SU-DHL-6 (cell line): ENCODE measurements at regions not wholly inside any gene's neighbourhood (a gene's known extent, or its start where the extent isn't known, plus 50 kb on each side); places are given as distances from the start of the nearest gene placed in this dataset.

Experiments
- H2AFZ ChIP-seq: fragments of 200-600 bp; sonication (generic); 2 replicates; pipeline ENCODE4 v1.6.1; 2014; ENCODE audit warnings: low read depth, mild to moderate bottlenecking, moderate library complexity, mixed read lengths, antibody characterized with exemption, low read length; ENCODE audit not compliant: severe bottlenecking
- H3F3A ChIP-seq: fragments of 200-600 bp; shearing (Covaris generic); 2 replicates; pipeline ENCODE4 v1.6.0; 2016; ENCODE audit warnings: antibody characterized with exemption, mild to moderate bottlenecking; ENCODE audit not compliant: insufficient read depth
- H3K27ac ChIP-seq: fragments of 200-600 bp; sonication (generic); 2 replicates; pipeline ENCODE4 v1.5.1; 2016; ENCODE audit warnings: low read depth, mild to moderate bottlenecking, low read length, moderate library complexity, mixed read lengths
- H3K27me3 ChIP-seq: fragments of 200-600 bp; sonication (generic), shearing (Covaris generic); 2 replicates; pipeline ENCODE4 v1.6.0; 2014; ENCODE audit warnings: mild to moderate bottlenecking, low read length
- H3K36me3 ChIP-seq: fragments of 200-600 bp; sonication (generic); 2 replicates; pipeline ENCODE4 v1.6.1; 2014; ENCODE audit warnings: mild to moderate bottlenecking, low read length, mixed read lengths
- H3K4me2 ChIP-seq: fragments of 300-600, 200-600 bp; shearing (Covaris generic), sonication (generic); 2 replicates; pipeline ENCODE4 v1.6.0; 2014; ENCODE audit warnings: low read length, low read depth, mild to moderate bottlenecking; ENCODE audit not compliant: poor library complexity, severe bottlenecking
- H3K4me3 ChIP-seq: fragments of 200-600 bp; sonication (generic); 2 replicates; pipeline ENCODE4 v1.5.1; 2014; ENCODE audit warnings: antibody characterized with exemption, low read length, mild to moderate bottlenecking, mixed read lengths; ENCODE audit not compliant: insufficient read depth, poor library complexity, severe bottlenecking
- H3K79me2 ChIP-seq: fragments of 200-600 bp; sonication (generic); 2 replicates; pipeline ENCODE4 v1.6.1; 2014; ENCODE audit warnings: mild to moderate bottlenecking, low read length, moderate library complexity; ENCODE audit not compliant: insufficient read depth
- H3K9ac ChIP-seq: fragments of 200-600 bp; sonication (generic); 2 replicates; pipeline ENCODE4 v1.7.0; 2014; ENCODE audit warnings: mild to moderate bottlenecking, low read length
- H3K9me2 ChIP-seq: fragments of 200-600 bp; sonication (generic); replicated peaks from 2 replicates; pipeline ENCODE4 v1.6.1; 2014; ENCODE audit warnings: low read length; ENCODE audit not compliant: insufficient read depth
- H3K9me3 ChIP-seq: fragments of 200-600 bp; sonication (generic); 2 replicates; pipeline ENCODE4 v1.6.1; 2014; ENCODE audit warnings: low read length, mixed read lengths; ENCODE audit not compliant: insufficient read depth
- H4K20me1 ChIP-seq: fragments of 200-600 bp; sonication (generic); 2 replicates; pipeline ENCODE4 v1.6.1; 2014; ENCODE audit warnings: low read depth, mild to moderate bottlenecking, antibody characterized with exemption, low read length, moderate library complexity, mixed read lengths
- CTCF ChIP-seq: fragments of 200-600 bp; sonication (generic); IDR thresholded peaks from one replicate; pipeline ENCODE4 v1.5.1; 2017; ENCODE audit warnings: antibody characterized with exemption, mild to moderate bottlenecking, low read length, moderate library complexity; ENCODE audit not compliant: insufficient read depth, poor library complexity, severe bottlenecking
- EZH2phosphoT487 ChIP-seq: fragments of 200-600 bp; sonication (generic), shearing (Covaris generic); conservative IDR thresholded peaks from 2 replicates; pipeline ENCODE4 v1.6.1; 2018; ENCODE audit warnings: mild to moderate bottlenecking, antibody characterized with exemption, low read length, moderate library complexity, mixed read lengths

DNA sequence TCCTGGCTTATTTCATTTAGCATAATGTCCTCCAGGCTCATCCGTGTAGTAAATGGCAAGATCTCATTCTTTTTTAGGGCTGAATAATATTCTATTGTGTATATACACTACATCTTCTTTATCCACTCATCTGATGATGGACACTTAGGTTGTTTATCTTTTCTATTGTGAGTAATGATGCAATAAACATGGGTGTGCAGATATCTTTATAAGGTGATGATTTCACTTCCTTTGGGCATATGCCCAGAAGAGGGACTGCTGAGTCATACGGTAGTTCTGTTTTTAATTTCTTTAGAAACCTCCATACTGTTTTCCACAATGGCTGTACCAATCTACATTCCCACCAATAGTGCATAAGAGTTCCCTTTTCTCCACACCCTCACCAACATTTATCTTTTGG lies 317.6 kb upstream of the CNKSR2 start:
- Histone ChIP-seq H3K79me2 (no peaks in the 10 kb centered on the region), H3K4me2 (no peak overlapping the region), H3K9me3 (no peaks in the 10 kb centered on the region), H3K4me3 (no peak overlapping the region), H3F3A (no peaks in the 10 kb centered on the region), H3K36me3 (no peaks in the 10 kb centered on the region), H2AFZ (no peak overlapping the region), H3K27me3 (no peaks in the 10 kb centered on the region), H3K9ac (no peak overlapping the region), H3K27ac (no peak overlapping the region), H4K20me1 (no peaks in the 10 kb centered on the region), H3K9me2 (no peaks in the 10 kb centered on the region)
- TF ChIP-seq EZH2phosphoT487: no peak

GRCh38 chrX:21047034-21047455 lies 327.2 kb upstream of the CNKSR2 start:
- Histone ChIP-seq H3K27ac (no peak overlapping the region), H3K9ac (no peak overlapping the region)

DNA sequence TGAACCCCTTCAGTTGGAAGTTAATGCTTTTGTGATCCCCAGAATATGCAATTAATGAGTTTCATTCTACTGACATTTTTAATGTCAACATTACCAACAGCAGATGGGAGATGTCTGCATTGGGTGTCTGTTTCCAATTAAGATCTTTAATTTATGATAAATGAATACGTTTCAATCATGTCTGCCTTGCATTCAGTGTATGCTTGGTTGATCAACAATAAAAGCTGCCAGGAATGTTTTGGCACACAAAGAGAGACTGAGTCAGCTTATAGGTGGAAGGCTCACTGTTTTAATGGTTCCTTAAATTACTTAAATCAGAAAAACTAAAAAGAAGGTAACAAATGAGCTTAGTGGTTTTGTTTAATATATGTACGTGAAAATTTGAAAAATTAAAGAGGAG lies 359.9 kb upstream of the CNKSR2 start:
- Histone ChIP-seq H3K4me2 (no peak overlapping the region), H3F3A (no peaks in the 10 kb centered on the region), H3K27ac (no peak overlapping the region), H3K4me3 (no peak overlapping the region), H2AFZ (no peak overlapping the region), H4K20me1 (no peaks in the 10 kb centered on the region), H3K79me2 (no peaks in the 10 kb centered on the region), H3K9me2 (no peaks in the 10 kb centered on the region), H3K27me3 (no peaks in the 10 kb centered on the region), H3K9me3 (no peaks in the 10 kb centered on the region), H3K9ac (no peak overlapping the region), H3K36me3 (no peaks in the 10 kb centered on the region)
- TF ChIP-seq CTCF: no peak
- TF ChIP-seq EZH2phosphoT487: no peak

More at GRCh38 chrX:21047034-21047455, 327.2 kb upstream of the CNKSR2 start:
- Histone ChIP-seq H3K36me3 (no peaks in the 10 kb centered on the region), H4K20me1 (no peaks in the 10 kb centered on the region), H3K9me3 (no peaks in the 10 kb centered on the region), H3F3A (no peaks in the 10 kb centered on the region), H3K4me3 (no peak overlapping the region), H2AFZ (no peak overlapping the region), H3K27me3 (no peaks in the 10 kb centered on the region), H3K4me2 (no peak overlapping the region), H3K9me2 (no peaks in the 10 kb centered on the region), H3K79me2 (no peaks in the 10 kb centered on the region)
- no peak for TF ChIP-seq EZH2phosphoT487
- no peak for TF ChIP-seq CTCF

GRCh38 chrX:21004835-21005234 lies 369.4 kb upstream of the CNKSR2 start:
- H3K9me2 ChIP-seq: no peaks in the 10 kb centered on the region
- no peak overlapping the region for H3K9ac ChIP-seq
- H3K9me3 ChIP-seq: no peaks in the 10 kb centered on the region
- no peaks in the 10 kb centered on the region for H4K20me1 ChIP-seq
- no peak overlapping the region for H3K4me2 ChIP-seq
- H3F3A ChIP-seq: no peaks in the 10 kb centered on the region
- no peaks in the 10 kb centered on the region for H3K36me3 ChIP-seq
- no peak overlapping the region for H2AFZ ChIP-seq
- TF ChIP-seq EZH2phosphoT487: no peak
- no peak for TF ChIP-seq CTCF
- no peaks in the 10 kb centered on the region for H3K27me3 ChIP-seq
- H3K79me2 ChIP-seq: no peaks in the 10 kb centered on the region
- no peak overlapping the region for H3K4me3 ChIP-seq
- H3K27ac ChIP-seq: no peak overlapping the region
